Mucosa of gallbladder (tissue), 1 donor: ENCODE measurements at regions not wholly inside any gene's neighbourhood (a gene's known extent, or its start where the extent isn't known, plus 50 kb on each side); places are given as distances from the start of the nearest gene placed in this dataset.
"Not testable (repeated sequence)": the region's sequence is repeated elsewhere in the genome, so short reads cannot be mapped to it uniquely, and the experiment has no call there.

Experiments
- DNase-seq: peaks from one replicate; pipeline ENCODE4 v3.0.0-alpha.2; 2020; ENCODE audit warnings: low spot score
- donor health status: DM: no; HTN: no; CAD: no.

DNA sequence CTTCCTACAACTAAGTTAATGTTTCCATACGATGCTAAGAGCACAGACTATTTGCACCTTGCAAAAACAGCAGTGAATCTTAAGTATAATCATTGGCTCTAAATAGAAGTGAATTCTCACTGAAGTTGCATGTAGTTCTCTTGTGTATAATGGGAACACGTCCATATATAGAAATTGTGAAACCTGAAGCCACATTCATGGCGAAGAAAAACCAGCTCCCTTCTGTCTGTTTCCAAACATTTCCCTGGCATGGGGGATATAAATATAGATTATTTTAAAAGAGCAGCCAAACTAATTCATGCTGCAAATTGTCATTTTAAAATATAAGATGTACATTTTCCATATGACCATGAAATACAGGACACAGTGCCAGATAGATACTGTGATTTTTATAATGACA lies 71.1 kb downstream of the TRAM1L1 start:
- DNase-seq: no peak

DNA sequence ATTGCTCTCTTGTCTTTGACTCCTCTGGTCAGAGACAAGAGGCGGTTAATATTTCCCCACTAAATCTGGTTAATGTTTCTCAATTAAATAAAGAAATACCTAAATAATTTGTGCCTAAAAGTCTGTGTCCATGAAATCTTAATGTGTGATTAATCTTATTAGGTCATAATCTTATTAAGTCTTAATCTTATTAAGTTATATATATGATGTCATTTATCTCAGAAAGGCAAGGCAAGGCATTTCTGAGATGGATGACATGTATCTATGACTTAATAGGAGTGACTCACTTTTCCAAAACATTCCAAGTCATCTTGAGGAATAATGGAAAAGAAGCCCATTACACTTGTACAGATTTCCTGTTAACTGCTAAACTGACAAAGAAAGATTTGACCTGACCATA lies 74.7 kb downstream of the TRAM1L1 start:
- DNase-seq: no peak

DNA sequence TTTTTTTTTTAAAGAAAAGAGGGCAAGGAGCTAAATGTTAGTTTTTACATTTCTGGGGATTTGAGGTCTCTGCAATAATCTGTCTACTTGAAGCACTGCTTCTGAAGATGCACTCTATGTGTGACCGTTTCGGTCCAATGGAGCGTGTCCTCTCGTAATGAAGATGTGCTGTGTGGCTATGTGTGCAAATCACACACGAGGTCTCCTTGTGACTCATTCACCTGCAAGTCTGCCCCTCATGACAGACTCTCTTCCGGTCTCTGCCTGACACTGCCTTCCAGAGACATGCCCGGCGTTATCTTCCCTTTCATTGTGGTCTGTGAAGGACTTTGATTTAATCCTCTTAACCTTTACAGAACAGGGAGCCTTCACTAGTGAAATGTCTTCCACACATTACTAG lies 84.3 kb downstream of the TRAM1L1 start:
- DNase-seq: no peak

DNA sequence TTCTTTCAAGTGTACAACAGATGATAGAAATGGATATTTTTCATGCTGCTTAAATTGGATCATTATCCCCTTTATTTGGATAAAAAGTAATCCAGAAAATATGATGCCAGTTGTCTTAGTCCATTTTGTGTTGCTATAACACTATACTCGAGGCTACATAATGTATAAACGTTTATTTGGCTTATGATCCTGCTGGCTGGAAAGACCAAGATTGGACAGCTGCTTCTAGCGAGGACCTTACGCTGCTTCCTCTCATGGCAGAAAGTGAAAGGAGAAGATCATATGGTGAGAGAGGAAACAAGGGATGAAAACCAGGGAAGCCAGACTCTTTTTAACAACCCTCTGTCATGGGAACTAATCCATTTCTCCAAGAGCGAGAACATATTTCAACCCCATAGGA lies 102.7 kb downstream of the TRAM1L1 start:
- DNase-seq: no peak

DNA sequence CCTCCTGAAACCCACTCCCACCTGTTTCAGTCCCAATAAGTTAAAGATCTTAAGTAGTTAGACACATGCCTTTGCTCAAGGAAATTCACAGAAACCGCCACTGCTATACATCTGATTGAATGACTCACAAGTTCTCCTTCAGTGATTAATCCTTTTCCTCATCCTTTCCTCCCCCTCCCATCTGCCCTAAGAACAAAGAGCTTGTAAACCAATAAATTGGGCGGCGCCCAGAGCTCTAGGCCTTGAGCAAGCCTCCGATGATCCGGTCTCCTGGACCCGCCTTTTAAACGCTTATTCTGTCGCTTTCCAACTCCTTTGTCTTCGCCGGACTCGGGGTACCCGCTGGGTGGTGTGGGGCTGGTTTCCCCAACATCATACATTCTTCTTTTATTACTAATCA lies 104.9 kb downstream of the TRAM1L1 start:
- not testable (repeated sequence) for DNase-seq

DNA sequence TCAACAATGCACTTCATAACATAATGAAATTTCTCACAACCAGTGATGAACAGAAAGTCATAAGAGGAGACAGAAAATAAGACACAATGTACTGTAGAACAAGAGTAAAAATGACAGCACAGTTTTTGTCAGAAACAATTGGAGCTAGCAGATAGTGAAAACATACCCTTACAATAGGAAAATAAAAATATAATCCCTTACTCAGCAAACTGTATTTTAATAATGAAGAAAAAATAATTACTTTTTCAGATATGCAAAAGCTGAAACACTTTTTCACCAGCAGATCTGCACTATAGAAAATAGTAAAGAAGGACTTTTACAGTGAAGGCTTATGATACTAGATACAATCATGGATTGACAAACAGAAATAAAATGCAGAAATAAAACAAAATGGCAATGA lies 126.3 kb downstream of the TRAM1L1 start:
- no peak for DNase-seq

DNA sequence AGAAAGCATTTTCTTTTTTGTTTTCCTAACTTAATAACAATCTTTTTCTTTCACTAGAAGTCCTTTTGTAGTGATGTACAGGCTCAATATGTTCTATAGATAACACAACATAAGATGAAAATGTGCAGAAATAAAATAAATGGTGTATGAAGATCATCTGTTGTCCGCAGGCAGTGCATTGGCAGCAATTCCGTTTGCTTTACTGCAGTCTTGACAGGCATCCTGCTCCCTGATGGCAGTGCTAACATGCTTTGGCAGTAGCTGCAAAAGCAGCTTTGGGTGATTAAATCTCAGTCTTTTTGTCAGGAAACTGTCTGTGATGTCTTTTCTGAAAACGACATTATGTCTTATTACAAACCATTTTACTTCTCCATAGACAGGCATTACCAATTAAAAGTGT lies 131.4 kb downstream of the TRAM1L1 start:
- no peak for DNase-seq

DNA sequence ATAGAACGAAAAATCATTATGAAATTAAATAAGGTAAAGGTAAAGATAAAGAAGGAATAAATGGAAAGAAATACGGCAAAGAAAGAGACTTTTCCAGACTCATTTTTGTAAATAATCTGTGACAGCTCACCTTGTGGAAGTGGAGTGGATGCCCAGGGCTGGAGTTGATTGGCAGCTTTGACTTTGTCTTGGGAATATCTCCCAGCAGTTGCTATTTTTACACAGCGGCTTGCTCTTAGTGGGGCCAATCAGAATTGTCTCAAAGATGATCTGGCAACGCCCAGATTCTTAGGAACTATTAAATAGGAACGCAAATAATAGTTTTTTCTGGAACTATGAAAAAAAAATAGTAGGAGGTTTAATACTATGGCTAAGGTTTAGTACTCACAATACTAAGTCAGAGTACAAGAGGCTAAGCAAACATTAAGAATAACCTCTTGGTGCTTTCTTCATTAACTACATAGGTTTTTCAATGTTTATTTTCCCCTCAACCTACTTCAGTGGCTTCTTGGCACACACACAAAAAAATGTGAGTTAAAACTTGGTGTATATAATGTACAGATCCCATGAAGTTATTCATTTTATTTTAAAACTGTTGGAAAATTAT lies 132.7 kb downstream of the TRAM1L1 start:
- no peak for DNase-seq

DNA sequence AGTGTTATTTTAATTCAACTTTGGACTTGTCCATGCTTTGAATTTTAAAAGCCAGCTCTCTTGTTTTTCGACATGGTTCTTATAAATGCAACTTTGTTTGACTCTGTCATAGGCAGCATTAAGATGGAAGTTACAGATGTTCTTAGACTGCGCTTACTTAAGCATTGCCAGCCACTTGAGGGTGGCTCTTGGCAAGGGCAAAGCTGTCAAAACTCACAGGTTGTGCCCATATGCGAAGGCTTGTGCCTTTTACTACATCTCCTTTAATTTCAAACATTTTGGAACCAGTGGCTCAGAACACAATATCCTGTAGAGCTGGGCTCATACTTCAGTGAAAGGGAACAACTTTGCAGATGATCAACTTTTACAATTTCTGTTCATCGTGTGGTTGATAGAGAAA lies 135.5 kb downstream of the TRAM1L1 start:
- no peak for DNase-seq

DNA sequence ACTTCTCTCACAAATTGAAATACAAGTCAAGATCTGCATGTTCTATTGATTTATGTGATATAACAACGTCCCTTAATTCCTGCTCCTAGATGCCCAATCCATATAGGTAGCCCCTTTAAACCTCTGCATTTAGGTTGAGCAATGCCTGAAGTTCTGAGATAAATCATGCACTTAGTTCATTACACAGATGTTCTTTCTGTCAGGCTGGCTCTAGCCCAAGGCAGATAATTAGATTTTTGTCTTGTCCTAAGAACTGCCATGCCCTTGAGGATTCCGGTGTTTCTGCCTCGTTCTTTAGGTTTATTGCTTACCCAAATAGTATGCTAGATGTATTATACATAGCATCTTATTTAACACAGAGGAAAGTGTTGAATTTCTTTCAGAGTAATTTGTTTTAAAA lies 143.1 kb downstream of the TRAM1L1 start:
- no peak for DNase-seq

DNA sequence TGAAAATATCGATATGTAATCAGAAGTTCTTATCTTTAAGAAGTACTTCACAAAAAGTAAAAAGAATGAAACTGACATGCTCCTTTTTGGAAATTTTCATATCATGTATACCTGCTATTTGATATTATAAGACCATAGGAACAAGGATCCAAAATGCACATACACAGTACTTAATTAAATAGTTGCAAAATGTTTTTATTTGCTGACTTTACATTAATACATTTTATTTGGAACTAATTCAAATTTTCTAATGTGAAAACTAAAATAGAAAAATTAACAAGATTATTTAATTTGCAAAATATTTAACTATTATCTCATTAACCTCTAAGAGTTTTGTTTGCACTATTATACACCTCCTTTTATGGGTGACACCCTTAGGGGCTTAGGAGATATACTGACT lies 155.0 kb downstream of the TRAM1L1 start:
- no peak for DNase-seq

DNA sequence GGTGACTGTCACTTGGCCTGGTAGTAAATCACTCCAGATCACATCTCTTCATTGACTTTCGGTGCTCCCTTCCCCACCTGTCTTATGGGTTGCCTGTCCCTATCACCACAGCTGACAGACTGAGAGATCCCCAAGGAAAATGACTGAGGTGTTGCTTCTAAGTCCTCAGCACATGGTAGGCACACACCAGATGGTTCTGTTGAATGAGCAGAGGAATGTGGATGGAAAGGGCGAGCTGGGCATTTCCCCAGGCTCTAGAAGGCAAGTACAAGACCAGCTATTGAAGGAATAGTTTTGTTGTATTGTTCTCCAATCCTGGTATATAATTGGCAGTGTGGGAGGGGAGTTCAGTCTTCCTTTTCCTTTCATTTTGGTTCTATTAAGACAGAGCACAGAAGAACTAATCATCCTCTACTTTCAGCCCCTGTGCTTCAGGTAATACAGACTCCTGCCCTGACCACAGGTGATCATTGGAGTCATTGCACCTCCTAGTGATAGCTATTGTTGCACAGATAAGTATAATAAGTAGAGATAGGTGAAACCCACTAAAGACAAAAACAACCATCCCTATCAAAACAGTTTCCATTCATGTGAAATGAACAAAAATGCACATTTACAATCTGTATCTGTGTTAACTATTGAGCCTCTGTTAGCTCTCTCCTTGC lies 158.6 kb downstream of the TRAM1L1 start:
- no peak for DNase-seq

DNA sequence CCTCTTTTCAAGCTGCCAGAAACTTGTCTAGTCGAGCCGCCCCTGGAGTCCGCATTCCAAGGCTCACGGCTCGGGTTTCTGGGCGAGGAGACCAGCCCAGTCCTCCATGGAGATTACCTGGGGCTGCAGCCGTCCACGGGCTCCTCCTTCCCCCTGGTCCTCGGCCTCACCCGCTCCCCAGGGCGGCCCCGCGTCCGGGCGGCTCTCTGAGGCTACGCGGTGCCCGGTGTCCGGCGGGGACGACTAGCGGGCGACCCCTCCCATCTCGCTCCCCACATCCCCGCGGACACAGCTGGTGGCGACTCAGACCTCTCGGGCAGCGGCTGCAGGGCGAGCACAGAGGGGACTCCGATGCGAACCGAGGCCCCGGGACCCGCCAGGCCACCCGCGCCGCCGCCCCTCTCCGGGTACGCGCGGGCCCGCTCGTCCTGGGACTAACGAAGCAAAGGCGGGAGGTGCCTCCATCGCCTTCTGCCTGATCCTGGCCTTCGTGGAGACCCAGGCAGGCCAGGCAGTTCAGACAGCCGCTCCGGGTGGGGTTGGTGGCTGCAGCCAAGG lies 159.4 kb downstream of the TRAM1L1 start:
- no peak for DNase-seq

DNA sequence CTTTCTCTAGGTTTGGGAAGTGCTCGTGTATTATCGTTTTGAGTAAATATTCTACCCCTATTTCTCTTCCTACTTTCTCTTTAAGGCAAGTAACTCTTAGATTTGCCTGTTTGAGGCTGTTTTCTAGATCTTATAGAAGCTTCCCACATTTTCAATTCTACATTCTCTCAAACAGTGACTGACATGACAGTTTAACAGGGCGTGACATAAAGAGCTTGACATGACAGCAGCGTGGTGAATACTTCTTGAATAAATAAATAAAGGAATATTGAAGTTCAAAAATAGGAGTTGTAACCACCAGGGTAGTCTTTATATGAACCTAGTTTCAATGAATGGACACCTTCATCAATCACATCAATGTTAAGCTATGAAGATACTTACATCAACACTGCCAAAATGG lies 162.0 kb downstream of the TRAM1L1 start:
- DNase-seq: no peak

DNA sequence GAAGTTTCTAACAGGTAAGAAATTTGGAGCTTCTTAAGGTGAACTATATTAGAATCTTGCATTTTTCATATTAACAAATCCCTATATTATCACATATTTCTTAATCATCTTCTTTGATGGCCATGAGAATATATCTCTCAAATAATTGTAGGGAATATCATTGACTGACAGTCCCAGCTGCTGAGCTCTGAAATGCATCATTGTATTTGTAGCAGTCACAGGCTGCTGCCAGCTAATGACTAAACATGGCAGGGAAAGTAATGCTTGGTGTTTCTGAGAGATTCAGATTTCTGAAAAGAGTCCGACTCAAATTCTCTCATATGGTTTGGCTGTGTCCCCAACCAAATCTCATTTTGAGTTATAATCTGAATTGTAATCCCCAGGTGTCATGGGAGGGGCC lies 171.9 kb downstream of the TRAM1L1 start:
- no peak for DNase-seq

DNA sequence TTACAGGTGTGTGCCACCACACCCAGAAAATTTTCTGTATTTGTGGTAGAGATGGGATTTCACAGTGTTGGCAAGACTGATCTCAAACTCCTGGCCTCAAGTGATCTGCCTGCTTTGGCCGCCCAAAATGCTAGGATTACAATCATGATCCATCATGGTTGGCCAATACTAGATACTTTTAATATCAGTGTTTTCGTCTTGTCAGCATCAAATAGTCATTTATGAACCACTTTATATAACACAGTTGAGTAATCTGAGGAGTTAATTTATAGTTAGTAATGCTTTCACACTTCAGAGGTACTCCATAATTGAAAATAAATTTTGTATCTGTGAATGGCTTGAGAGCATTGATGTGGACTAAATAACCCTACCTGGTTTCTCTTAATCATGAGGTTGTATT lies 178.6 kb downstream of the TRAM1L1 start:
- no peak for DNase-seq

DNA sequence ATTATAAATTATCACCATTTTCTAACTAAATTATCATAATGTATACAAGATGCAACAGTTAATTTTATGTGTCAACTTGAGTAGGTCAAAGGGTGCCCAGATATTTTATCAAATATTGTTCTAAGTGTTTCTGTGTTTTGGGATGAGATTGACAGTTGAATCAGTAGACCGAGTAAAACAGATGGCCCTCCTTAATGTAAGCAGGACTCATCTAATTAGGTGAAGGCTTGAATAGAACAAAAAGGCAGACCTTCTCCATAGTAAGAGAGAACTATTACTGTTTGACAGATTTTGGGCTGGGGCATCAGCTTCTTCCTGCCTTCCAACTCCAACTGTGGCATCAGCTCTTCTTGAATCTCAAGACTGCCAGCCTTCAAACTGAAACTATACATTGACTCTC lies 185.8 kb downstream of the TRAM1L1 start:
- DNase-seq: no peak

DNA sequence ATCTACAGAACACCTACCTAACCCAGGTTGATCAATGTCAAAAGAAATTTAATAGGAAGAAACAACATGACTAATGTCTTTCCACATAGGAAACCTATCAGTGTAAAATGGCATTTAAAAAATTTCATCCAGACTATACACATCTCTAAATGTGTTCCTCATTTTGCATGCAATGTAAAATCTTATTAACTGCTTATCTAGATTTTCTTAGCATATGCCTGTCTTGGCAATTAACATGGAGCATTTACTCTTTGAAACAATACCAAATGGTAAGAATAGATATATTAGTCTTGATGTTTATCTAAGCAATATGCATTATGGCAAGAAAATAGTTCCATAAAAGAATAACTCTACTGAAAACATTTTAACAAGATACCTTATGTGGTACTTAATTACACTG lies 199.8 kb downstream of the TRAM1L1 start:
- no peak for DNase-seq

DNA sequence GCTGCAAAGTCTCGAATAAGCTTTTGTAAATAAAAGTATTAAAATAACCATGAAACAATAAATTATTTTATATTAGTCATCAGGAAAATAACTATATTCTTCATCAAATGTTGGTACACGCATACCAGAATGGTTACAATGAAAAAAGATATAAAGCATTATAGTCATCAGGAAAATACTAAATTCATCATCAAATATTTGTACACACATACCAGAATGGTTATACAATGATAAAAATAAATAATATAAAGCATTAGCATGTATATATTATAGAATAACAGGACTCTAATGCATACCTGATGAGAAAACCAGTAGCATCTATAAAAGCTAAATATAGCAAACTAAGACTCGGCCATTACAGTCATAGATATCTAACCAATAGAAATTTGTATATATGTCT lies 202.9 kb downstream of the TRAM1L1 start:
- no peak for DNase-seq

DNA sequence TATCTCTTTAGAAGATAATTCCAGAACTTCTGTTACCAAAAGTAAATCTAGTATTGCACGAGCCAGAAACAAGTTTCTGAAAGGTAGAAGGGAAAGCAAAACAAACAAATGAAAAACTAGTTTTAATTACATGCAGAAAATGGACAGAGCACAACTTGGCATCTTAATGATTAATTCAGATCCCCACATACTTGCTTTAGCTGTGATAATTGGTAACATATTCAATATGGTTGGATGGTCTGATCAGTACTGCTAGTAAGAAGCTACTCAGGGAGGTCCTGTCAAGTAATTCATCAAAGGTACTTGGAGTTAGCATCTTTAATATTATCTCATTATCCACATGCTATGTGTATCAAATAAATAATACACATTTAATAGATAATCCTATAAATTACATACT lies 204.3 kb downstream of the TRAM1L1 start:
- no peak for DNase-seq

DNA sequence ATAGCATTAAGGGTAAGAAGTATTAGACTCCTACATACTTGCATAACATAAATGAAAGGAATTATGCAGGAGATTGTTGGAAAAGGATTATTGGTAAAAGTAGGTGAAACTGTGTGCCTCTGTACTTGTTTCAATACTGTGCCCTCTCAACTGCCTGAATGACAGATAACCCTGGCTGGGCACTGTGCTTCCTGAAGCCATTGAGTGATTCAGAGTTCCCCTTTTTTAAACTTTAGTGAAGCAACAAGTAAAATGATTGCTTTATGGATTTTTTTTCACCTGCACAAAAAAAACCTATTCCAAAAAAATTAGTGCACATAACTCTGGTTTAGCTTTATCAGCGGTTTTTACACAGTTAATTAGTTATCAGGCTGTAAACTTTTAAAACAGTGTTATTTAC lies 204.8 kb downstream of the TRAM1L1 start:
- no peak for DNase-seq

DNA sequence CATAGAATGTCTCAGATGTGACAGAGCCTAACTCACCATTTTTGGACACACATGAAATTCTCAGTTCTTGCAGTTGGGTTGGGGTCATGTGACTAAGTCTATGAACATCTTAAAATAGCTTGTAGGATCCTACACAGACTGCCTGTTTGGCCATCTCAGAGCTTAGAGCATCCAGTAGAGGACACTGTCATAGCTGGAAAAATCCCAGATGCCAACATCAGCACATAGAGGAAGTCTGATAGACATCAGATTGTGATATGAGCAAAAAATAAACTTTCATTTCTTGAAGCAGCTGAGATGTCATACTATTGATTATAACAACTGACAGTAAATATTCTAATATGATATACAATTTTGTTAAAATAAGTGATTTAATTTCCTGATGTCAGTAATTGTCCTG lies 207.1 kb downstream of the TRAM1L1 start:
- DNase-seq: no peak

DNA sequence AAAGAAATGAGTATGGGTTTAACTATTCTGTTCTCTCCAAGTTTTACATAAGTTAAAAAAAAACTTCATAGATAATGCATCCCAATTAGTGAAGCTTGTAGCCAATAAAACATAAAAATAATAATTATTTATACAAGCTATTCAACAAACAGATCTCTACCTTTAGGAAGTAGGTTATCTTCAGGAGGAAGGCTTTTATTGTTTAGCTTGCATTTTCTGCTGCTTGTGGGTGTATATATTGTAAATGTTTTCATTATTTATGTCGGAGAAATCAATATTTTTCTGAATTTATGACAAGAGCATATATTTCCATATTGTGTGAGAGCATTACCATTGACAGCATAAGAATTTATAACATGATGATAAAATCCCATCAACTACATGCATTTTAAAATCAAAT lies 208.3 kb downstream of the TRAM1L1 start:
- DNase-seq: no peak

DNA sequence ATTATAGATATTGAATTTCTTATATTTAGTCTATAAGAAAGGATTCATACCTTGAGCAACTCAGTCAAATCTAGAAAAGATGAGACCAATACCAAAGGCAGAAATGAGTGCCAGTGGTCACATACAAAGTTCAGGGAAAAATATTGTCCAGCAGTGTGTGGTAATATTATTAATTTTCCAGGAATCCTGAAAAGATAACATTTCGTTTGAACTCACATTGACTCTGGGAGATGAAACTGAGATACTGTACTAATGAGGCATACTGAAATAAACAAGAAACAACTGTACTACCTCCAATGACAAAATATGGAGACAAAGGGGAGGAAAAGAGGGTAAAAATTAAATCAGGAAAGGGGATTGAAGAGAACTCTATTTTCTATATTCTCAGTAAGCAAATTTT lies 212.4 kb downstream of the TRAM1L1 start:
- DNase-seq: no peak
